ENCODE measurements at regions not wholly inside any gene's neighbourhood (a gene's known extent, or its start where the extent isn't known, plus 50 kb on each side); places are given as distances from the start of the nearest gene placed in this dataset.

DNA sequence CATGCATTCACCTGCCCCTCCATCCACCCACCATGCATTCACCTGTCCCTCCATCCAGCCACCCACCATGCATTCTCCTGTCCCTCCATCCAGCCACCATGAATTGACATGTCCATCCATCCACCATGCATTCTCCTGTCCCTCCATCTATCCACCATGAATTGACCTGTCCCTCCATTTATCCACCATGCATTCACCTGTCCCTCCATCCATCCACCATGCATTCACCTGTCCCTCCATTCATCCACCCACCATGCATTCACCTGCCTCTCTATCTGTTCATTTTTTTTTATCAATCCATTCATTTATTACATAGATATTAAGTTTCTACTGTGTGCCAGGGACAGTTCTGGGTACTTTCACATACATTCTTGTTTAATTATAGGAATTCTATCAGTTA, 69.2 kb downstream of the MYCN start:
- TF ChIP-seq CTCF (IDR thresholded peaks at IDR 0.05) (no peak), POLR2A (IDR thresholded peaks at IDR 0.05) (no peak), POLR2AphosphoS5 (IDR thresholded peaks at IDR 0.05) (no peak), EP300 (IDR thresholded peaks at IDR 0.05) (no peak)
